Parathyroid adenoma (tissue), 2 donors: ENCODE measurements at regions not wholly inside any gene's neighbourhood (a gene's known extent, or its start where the extent isn't known, plus 50 kb on each side); places are given as distances from the start of the nearest gene placed in this dataset.

Experiments used
- H2AFZ ChIP-seq: fragments of 300-600 bp; sonication (generic); one replicate; pipeline ENCODE4 v1.7.0; 2017; ENCODE audit warnings: antibody characterized with exemption, mild to moderate bottlenecking
- H3K27ac ChIP-seq: fragments of 300-600 bp; sonication (generic); one replicate; pipeline ENCODE4 v1.7.0; 2017
- H3K27me3 ChIP-seq: fragments of 300-600 bp; sonication (generic); one replicate; pipeline ENCODE4 v1.7.0; 2017; ENCODE audit warnings: low read length; ENCODE audit not compliant: control insufficient read depth, insufficient read depth
- H3K36me3 ChIP-seq: fragments of 300-600 bp; sonication (generic); one replicate; pipeline ENCODE4 v1.7.0; 2017; ENCODE audit warnings: low read length; ENCODE audit not compliant: control insufficient read depth, insufficient read depth
- H3K4me1 ChIP-seq: fragments of 300-600 bp; sonication (generic); one replicate; pipeline ENCODE4 v1.7.0; 2017; ENCODE audit warnings: control low read depth
- H3K4me2 ChIP-seq: fragments of 300-600 bp; sonication (generic); one replicate; pipeline ENCODE4 v1.7.0; 2017; ENCODE audit warnings: low read length
- H3K4me3 ChIP-seq: fragments of 300-600 bp; sonication (generic); one replicate; pipeline ENCODE4 v1.7.0; 2017; ENCODE audit warnings: low read depth, low read length
- H3K79me2 ChIP-seq: fragments of 300-600 bp; sonication (generic); one replicate; pipeline ENCODE4 v1.7.0; 2017; ENCODE audit warnings: control low read depth
- H3K9ac ChIP-seq: fragments of 300-600 bp; sonication (generic); one replicate; pipeline ENCODE4 v1.7.0; 2017; ENCODE audit warnings: mild to moderate bottlenecking
- H3K9me3 ChIP-seq: fragments of 300-600 bp; sonication (generic); one replicate; pipeline ENCODE4 v1.7.0; 2017; ENCODE audit warnings: low read length; ENCODE audit not compliant: control insufficient read depth
- TF ChIP-seq, protein P1 (sequence below): fragments of 300-600 bp; sonication (generic); IDR thresholded peaks from one replicate; pipeline ENCODE4 v1.7.0; 2017; ENCODE audit warnings: antibody characterized with exemption, mild to moderate bottlenecking
- donor health status: primary hyperparathyroidism.

DNA sequence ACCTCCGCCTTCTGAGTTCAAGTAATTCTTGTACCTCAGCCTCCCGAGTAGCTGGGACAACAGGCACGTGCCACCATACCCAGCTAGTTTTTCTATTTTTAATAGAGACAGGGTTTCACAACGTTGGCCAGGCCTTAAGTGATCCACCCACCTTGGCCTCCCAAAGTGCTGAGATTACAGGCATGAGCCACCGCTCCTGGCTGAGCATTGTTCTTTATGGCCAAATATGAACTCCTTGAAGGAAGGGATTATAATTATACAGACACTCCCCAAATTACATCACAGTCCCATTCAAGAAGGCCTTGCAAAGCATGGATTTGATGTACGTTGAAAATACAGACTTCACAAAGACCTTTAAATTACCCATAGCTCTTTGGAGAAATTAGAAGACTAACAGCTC is 381.7 kb downstream of the TXNL1 start:
- no peaks in the 10 kb centered on the region for H3K79me2 ChIP-seq
- TF ChIP-seq, protein P1, sequence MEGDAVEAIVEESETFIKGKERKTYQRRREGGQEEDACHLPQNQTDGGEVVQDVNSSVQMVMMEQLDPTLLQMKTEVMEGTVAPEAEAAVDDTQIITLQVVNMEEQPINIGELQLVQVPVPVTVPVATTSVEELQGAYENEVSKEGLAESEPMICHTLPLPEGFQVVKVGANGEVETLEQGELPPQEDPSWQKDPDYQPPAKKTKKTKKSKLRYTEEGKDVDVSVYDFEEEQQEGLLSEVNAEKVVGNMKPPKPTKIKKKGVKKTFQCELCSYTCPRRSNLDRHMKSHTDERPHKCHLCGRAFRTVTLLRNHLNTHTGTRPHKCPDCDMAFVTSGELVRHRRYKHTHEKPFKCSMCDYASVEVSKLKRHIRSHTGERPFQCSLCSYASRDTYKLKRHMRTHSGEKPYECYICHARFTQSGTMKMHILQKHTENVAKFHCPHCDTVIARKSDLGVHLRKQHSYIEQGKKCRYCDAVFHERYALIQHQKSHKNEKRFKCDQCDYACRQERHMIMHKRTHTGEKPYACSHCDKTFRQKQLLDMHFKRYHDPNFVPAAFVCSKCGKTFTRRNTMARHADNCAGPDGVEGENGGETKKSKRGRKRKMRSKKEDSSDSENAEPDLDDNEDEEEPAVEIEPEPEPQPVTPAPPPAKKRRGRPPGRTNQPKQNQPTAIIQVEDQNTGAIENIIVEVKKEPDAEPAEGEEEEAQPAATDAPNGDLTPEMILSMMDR = no peak
- H3K27ac ChIP-seq = no peak overlapping the region
- H3K4me3 ChIP-seq = no peak overlapping the region
- no peaks in the 10 kb centered on the region for H3K27me3 ChIP-seq
- H3K9me3 ChIP-seq = no peaks in the 10 kb centered on the region
- H2AFZ ChIP-seq = no peak overlapping the region
- H3K4me1 ChIP-seq = no peaks in the 10 kb centered on the region
- no peaks in the 10 kb centered on the region for H3K36me3 ChIP-seq
- no peak overlapping the region for H3K4me2 ChIP-seq
- H3K9ac ChIP-seq = no peak overlapping the region

- Histone ChIP-seq H3K27ac (no peak overlapping the region), H3K4me3 (no peak overlapping the region), H3K27me3 (no peaks in the 10 kb centered on the region), H3K4me1 (no peaks in the 10 kb centered on the region), H3K36me3 (no peaks in the 10 kb centered on the region), H3K79me2 (no peaks in the 10 kb centered on the region), H3K9ac (no peak overlapping the region), H2AFZ (no peak overlapping the region), H3K9me3 (no peaks in the 10 kb centered on the region), H3K4me2 (no peak overlapping the region)
- TF ChIP-seq, protein P1 = no peak
Observed at GRCh38 chr18:56255381-56255780, 383.0 kb downstream of the TXNL1 start.

- Histone ChIP-seq H3K79me2 (no peaks in the 10 kb centered on the region), H3K9ac (no peak overlapping the region), H3K4me3 (no peak overlapping the region), H3K27ac (no peak overlapping the region), H3K27me3 (no peaks in the 10 kb centered on the region), H2AFZ (no peak overlapping the region), H3K4me2 (no peak overlapping the region), H3K9me3 (no peaks in the 10 kb centered on the region), H3K4me1 (no peaks in the 10 kb centered on the region), H3K36me3 (no peaks in the 10 kb centered on the region)
- TF ChIP-seq, protein P1 = no peak
Observed at GRCh38 chr18:56252456-56252855, 385.9 kb downstream of the TXNL1 start.

DNA sequence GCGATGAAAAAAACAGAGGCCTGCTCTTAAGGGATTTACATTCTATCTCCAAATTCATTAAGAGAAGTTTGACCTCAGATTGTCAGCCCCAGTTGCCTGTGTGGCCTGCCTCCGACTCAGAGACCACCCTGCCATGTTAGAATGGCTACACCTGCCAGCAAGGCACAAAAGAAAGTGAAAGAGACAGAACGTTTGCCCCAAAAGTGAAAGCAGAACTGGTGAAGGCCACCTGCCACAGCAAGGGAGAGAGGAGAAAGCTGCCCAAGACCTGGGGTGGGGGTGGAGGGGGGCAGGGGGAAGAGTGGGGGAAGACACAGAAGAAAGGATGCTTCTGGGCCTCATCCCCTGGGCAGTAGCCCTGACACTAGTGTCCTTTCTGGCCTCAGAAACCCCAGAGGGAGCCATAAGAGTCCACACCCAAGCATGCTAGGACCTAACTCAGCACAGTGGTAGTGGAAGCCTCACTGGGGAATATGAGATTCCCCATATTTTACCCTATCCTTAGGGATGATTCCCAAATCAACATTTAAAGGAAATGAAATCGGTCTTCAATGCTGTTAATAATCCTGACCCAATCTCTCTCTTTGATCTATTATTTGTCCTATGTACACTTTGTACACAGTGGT is 389.7 kb downstream of the TXNL1 start:
- H3K9me3 ChIP-seq = no peaks in the 10 kb centered on the region
- H3K27me3 ChIP-seq = no peaks in the 10 kb centered on the region
- H3K4me1 ChIP-seq = peaks cover 6% of the 10 kb centered on the region
- H3K36me3 ChIP-seq = no peaks in the 10 kb centered on the region
- H3K27ac ChIP-seq = no peak overlapping the region
- TF ChIP-seq, protein P1 = no peak
- H3K9ac ChIP-seq = no peak overlapping the region
- no peak overlapping the region for H2AFZ ChIP-seq
- H3K79me2 ChIP-seq = no peaks in the 10 kb centered on the region
- no peak overlapping the region for H3K4me2 ChIP-seq
- H3K4me3 ChIP-seq = no peak overlapping the region

- Histone ChIP-seq H3K27ac (no peak overlapping the region), H3K9ac (no peak overlapping the region), H3K4me1 (peaks cover 6% of the 10 kb centered on the region), H3K27me3 (no peaks in the 10 kb centered on the region), H3K4me3 (no peak overlapping the region), H3K4me2 (no peak overlapping the region), H3K9me3 (no peaks in the 10 kb centered on the region), H2AFZ (no peak overlapping the region), H3K36me3 (no peaks in the 10 kb centered on the region), H3K79me2 (no peaks in the 10 kb centered on the region)
- TF ChIP-seq, protein P1 = no peak
Observed at GRCh38 chr18:56246916-56247315, 391.5 kb downstream of the TXNL1 start.
